ENCODE measurements at regions not wholly inside any gene's neighbourhood (a gene's known extent, or its start where the extent isn't known, plus 50 kb on each side); places are given as distances from the start of the nearest gene placed in this dataset.

DNA sequence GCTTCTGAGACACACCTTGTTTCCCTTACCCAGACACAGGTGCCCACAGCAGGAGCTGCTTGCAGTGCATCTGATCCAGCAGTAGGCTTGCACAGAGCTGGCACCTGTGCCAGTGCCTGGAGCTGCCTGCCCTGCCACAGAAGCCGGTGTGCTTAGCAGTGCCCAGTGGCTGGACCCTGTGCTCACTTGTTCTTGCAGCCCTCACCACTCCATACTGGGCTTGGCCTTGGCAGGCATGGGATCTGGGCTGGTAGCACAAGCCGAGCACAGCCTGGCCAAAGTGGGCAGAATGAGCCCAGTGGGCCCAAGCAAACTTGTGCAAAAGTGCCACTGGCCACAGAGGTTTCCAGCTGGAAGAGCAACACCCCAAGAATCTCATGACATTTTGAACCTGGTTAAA is 1950.4 kb downstream of the SUCLG1 start:
- TF ChIP-seq, protein P1, sequence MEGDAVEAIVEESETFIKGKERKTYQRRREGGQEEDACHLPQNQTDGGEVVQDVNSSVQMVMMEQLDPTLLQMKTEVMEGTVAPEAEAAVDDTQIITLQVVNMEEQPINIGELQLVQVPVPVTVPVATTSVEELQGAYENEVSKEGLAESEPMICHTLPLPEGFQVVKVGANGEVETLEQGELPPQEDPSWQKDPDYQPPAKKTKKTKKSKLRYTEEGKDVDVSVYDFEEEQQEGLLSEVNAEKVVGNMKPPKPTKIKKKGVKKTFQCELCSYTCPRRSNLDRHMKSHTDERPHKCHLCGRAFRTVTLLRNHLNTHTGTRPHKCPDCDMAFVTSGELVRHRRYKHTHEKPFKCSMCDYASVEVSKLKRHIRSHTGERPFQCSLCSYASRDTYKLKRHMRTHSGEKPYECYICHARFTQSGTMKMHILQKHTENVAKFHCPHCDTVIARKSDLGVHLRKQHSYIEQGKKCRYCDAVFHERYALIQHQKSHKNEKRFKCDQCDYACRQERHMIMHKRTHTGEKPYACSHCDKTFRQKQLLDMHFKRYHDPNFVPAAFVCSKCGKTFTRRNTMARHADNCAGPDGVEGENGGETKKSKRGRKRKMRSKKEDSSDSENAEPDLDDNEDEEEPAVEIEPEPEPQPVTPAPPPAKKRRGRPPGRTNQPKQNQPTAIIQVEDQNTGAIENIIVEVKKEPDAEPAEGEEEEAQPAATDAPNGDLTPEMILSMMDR (conservative IDR thresholded peaks at IDR 0.05 in 1 of 2, IDR thresholded peaks at IDR 0.05 in 1 of 2; ENCODE audit: low read depth in 1 of 2, low read length in 2 of 2) = no peak
- no peak for TF ChIP-seq EZH2 (IDR thresholded peaks at IDR 0.05; ENCODE audit: low read length, missing control alignments)

Data from fibroblast of lung (primary cell).